CD4-positive, alpha-beta T cell treated with Interleukin-15 for 1 hour (primary cell): ENCODE measurements at regions not wholly inside any gene's neighbourhood (a gene's known extent, or its start where the extent isn't known, plus 50 kb on each side); places are given as distances from the start of the nearest gene placed in this dataset.

Source experiments
- DNase-seq: peaks from one replicate; pipeline ENCODE4 v3.0.0-alpha.2; 2020

DNA sequence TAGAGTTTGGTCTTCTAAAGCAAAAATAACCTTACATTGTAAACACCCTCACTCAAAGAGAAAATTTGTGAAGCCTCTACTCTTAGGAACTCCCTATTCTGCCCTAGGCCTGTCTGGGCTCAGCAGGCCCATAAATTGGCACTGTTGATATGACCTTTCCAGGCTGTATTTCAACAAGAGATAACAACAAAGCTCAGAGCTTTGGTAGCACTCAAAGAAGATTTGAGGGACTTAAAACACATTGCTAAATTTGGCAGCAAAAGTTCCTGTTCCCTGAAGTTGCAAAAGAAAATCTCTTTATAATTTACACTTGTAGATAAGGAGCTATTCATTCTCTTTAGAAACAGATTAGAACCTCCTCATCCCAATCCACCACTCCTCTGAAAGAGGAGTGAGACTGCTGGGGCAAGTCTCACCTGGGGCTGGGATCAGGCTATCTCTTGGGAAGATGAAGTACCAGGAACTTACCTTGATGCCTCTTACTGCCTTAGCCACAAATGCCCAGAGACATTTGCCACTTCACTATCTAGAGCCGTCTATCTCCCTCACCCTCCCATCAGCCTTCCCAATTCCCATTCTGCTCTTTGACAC, 110.4 kb upstream of the AKIP1 start:
- DNase-seq: no peak

DNA sequence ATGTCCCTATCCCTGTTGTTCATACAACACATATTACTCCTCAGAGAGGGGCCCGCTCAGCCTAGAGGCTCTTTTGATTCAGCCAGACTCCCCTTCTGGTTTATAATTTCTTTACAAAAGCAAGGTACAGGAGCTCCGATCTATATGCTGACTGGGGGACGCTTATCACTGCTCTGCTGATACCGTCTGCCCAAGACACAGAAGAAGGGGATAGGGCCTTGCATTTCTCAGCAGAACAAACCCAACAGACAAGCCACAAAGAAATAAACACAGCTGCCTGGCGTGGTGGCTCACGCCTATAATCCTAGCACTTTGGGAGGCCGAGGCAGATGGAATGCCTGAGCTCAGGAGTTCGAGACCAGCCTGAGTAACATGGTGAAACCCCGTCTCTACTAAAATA, 109.9 kb upstream of the AKIP1 start:
- DNase-seq: no peak

GRCh38 chr11:8802251-8802650, 108.7 kb upstream of the AKIP1 start:
- DNase-seq: no peak

GRCh38 chr11:8803973-8804372, 107.0 kb upstream of the AKIP1 start:
- DNase-seq: no peak

DNA sequence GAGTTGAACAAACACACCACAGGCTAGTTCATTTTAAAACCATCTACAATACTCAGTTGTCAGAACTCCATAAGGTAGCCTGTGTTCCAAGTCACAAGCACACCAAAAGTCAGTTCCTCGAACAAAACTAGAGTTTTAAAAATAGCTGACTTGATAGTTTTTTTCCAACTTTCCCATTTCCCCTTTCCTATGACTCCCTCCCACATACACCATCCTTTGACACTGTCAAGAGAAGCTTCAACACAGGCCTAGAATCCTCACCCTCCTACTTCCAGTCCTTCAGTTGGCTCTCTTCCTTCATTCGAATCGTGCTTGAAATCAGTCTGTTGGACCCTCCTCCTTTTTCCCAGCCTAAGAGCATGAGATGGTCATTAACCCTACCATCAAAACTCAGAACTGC, 105.7 kb upstream of the AKIP1 start:
- DNase-seq: no peak

DNA sequence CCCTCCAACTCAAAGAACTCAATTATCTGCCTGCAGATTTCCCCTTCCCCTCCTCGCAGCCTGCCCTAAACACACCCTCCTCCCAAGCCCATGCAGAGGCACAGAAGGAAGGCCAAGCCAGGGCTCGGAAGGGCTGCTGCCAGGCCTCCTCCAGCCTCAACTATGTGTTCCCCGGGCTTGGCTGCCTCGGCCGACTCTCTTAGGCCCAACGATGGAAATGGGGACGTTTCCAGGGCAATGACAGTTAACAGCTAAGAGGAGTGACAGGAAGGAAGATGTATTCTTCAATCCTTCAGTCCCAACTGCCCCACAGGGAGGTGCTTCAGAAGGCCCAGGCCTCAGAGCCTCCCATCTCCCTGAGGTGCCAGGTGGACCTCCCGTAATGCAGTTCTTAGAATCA, 104.0 kb upstream of the AKIP1 start:
- no peak for DNase-seq

DNA sequence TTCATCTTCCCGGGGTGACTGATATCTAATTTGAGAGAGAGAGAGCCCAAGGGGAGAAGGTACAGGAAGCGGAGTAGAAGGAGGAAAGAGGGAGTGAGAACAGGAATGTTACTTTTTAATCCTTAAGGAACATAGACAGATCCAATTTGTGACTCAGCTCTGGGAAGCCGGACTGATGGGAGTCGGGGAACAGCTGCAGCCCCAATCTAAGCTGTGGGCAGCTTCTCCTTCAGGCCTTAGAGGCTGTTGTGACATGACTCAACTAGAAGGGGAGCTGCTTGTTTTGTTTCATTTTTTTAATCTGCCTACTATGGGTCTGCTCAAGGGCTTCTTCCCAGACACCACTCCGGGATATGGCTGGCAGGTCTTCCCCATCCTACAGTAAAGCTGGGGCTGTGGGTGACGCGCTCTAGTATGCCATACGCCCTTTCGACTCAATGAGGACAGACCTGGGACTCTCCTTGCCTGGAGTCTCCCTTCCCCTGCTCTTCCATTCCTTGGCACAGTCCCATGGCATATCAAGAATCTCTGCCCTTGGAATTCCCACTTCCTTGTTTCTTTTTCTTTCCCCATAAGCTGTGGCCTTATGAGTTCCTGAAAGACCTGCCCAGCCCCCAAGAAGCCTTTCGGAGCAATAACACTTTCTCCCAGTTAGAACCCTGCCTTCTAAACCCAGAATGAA, 103.3 kb upstream of the AKIP1 start:
- no peak for DNase-seq

GRCh38 chr11:8808226-8808585, 102.8 kb upstream of the AKIP1 start:
- no peak for DNase-seq

GRCh38 chr11:8809241-8809938, 101.6 kb upstream of the AKIP1 start:
- DNase-seq: no peak

- no peak for DNase-seq
Measured at GRCh38 chr11:8809939-8810539, 101.0 kb upstream of the AKIP1 start.

- no peak for DNase-seq
Measured at GRCh38 chr11:8810540-8811301, 100.3 kb upstream of the AKIP1 start.

GRCh38 chr11:8811571-8811970, 99.4 kb upstream of the AKIP1 start:
- DNase-seq: no peak

DNA sequence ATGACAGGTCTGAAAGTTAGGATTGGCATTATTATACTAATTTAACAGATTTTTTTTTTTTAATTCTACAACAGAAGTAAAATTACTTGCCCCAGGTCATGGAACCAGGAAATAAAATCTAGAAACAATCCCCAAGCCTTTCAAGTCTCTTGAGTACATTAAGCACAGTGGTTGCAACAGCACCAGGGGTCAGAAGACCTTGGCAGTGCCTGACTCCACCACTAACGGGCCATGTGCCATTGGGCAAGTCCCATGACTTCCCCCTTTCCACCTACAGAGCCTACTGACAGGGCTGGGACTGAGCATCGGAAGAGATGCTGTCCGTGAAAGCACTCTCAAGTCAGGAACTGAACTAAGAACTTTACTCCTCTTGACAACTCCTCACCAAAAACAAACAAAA, 98.6 kb upstream of the AKIP1 start:
- DNase-seq: no peak

GRCh38 chr11:8813658-8814057, 97.3 kb upstream of the AKIP1 start:
- DNase-seq: peak; percentile 39

- no peak for DNase-seq
Measured at GRCh38 chr11:8814209-8814922, 96.6 kb upstream of the AKIP1 start.

GRCh38 chr11:8814923-8815240, 96.1 kb upstream of the AKIP1 start:
- DNase-seq: no peak

GRCh38 chr11:8818421-8818820, 92.6 kb upstream of the AKIP1 start:
- no peak for DNase-seq

DNA sequence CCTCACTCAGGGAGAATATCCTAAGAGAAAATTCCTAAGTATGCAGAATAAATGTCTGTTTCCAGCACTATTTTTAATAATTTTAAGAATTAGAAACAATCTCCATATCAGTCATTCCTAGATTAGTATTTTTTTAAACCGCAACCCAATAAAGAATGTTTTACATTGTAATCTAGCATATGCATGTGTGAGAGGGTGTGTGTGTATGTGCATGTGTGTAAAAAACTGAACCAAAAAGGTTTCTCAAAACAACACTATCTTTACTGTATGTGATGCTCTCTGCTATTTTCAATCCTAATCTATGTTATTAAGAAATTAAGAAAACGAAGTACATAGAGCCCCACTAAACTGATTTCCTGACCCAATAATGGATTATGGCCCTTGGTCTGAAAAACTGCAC, 90.6 kb upstream of the AKIP1 start:
- DNase-seq: no peak

DNA sequence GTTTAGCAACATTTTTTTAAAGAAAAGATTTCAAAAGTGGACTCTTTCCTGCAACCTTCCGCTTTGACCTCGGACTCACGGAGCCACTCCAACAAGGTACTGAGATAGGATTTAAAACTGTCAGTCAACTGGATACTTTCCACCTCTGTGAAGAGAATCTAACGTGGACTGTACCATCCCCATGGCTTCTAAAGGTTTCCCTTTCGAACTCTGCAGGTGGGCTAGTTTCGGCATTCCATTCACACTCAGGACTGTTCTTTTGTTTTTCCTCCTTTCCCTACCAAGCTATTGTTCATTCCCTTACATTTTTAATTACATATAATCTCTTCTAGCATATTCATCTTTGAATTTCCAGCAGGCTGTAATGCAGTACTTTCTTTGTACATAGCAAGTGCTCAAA, 88.5 kb upstream of the AKIP1 start:
- DNase-seq: no peak

DNA sequence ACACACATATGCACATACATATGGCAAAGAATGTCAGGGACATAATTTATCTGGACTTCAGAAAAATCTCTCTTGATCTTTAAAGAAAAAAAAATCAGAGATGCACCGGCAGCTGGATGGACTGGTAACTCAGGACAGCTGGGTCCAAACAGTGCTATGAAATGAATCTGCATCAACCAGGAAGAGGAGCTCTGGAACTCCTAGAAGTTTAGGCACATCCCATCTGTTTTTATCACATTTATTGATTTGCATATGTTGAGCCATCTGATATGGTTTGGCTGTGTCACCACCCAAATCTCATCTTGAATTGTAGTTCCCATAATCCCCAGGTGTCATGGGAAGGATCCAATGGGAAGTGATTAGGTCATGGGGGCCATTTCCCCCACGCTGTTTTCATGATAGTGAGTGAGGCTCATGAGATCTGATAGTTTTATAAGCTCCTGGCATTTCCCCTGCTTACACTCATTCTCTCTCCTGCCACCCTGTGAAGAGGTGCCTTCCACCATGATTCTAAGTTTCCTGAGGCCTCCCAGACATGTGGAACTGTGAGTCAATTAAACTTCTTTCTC, 87.7 kb upstream of the AKIP1 start:
- DNase-seq: no peak

GRCh38 chr11:8826139-8826786, 84.7 kb upstream of the AKIP1 start:
- DNase-seq: no peak
